ENCODE measurements at regions not wholly inside any gene's neighbourhood (a gene's known extent, or its start where the extent isn't known, plus 50 kb on each side); places are given as distances from the start of the nearest gene placed in this dataset.

- Histone ChIP-seq H3K4me1 (ENCODE audit: control insufficient read depth, insufficient read depth, low read length) (no peaks in the 10 kb centered on the region), H3K36me3 (ENCODE audit: control insufficient read depth, insufficient read depth, low read length, severe bottlenecking) (no peaks in the 10 kb centered on the region), H3K9me3 (ENCODE audit: control insufficient read depth, low read length) (peaks cover 4% of the 10 kb centered on the region), H3K9ac (ENCODE audit: low read length) (no peak overlapping the region), H3K27me3 (replicated peaks; ENCODE audit: control insufficient read depth, insufficient read depth, low read length) (no peaks in the 10 kb centered on the region), H3K4me3 (ENCODE audit: low read length) (no peak overlapping the region)
- DNase-seq (ENCODE audit: low read depth) = no peak
These were observed 175.2 kb upstream of the PBDC1 start for GRCh38 chrX:75997692-75998091.

GRCh38 chrX:76014321-76014720 is 158.5 kb upstream of the PBDC1 start:
- no peaks in the 10 kb centered on the region for H3K36me3 ChIP-seq (ENCODE audit: control insufficient read depth, insufficient read depth, low read length, severe bottlenecking)
- peaks cover 31% of the 10 kb centered on the region for H3K9me3 ChIP-seq (ENCODE audit: control insufficient read depth, low read length)
- no peak overlapping the region for H3K4me3 ChIP-seq (ENCODE audit: low read length)
- H3K4me1 ChIP-seq (ENCODE audit: control insufficient read depth, insufficient read depth, low read length) = no peaks in the 10 kb centered on the region
- DNase-seq (ENCODE audit: low read depth) = no peak
- H3K9ac ChIP-seq (ENCODE audit: low read length) = no peak overlapping the region
- H3K27me3 ChIP-seq (replicated peaks; ENCODE audit: control insufficient read depth, insufficient read depth, low read length) = no peaks in the 10 kb centered on the region

GRCh38 chrX:76026292-76026691 is 146.6 kb upstream of the PBDC1 start:
- Histone ChIP-seq H3K4me3 (ENCODE audit: low read length) (no peak overlapping the region), H3K27me3 (replicated peaks; ENCODE audit: control insufficient read depth, insufficient read depth, low read length) (no peaks in the 10 kb centered on the region), H3K9me3 (ENCODE audit: control insufficient read depth, low read length) (peaks cover 25% of the 10 kb centered on the region), H3K9ac (ENCODE audit: low read length) (no peak overlapping the region), H3K4me1 (ENCODE audit: control insufficient read depth, insufficient read depth, low read length) (no peaks in the 10 kb centered on the region), H3K36me3 (ENCODE audit: control insufficient read depth, insufficient read depth, low read length, severe bottlenecking) (no peaks in the 10 kb centered on the region)
- no peak for DNase-seq (ENCODE audit: low read depth)

- H3K27me3 ChIP-seq (replicated peaks; ENCODE audit: control insufficient read depth, insufficient read depth, low read length) = no peaks in the 10 kb centered on the region
- H3K4me1 ChIP-seq (ENCODE audit: control insufficient read depth, insufficient read depth, low read length) = no peaks in the 10 kb centered on the region
- no peaks in the 10 kb centered on the region for H3K36me3 ChIP-seq (ENCODE audit: control insufficient read depth, insufficient read depth, low read length, severe bottlenecking)
- no peak overlapping the region for H3K9ac ChIP-seq (ENCODE audit: low read length)
- H3K9me3 ChIP-seq (ENCODE audit: control insufficient read depth, low read length) = peaks cover 25% of the 10 kb centered on the region
- DNase-seq (ENCODE audit: low read depth) = no peak
- no peak overlapping the region for H3K4me3 ChIP-seq (ENCODE audit: low read length)
These were observed 146.1 kb upstream of the PBDC1 start for GRCh38 chrX:76026751-76027150.

GRCh38 chrX:76029385-76029784 is 143.5 kb upstream of the PBDC1 start:
- Histone ChIP-seq H3K4me3 (ENCODE audit: low read length) (no peak overlapping the region), H3K9ac (ENCODE audit: low read length) (no peak overlapping the region), H3K9me3 (ENCODE audit: control insufficient read depth, low read length) (peaks cover 25% of the 10 kb centered on the region), H3K27me3 (replicated peaks; ENCODE audit: control insufficient read depth, insufficient read depth, low read length) (no peaks in the 10 kb centered on the region), H3K36me3 (ENCODE audit: control insufficient read depth, insufficient read depth, low read length, severe bottlenecking) (no peaks in the 10 kb centered on the region), H3K4me1 (ENCODE audit: control insufficient read depth, insufficient read depth, low read length) (no peaks in the 10 kb centered on the region)
- DNase-seq (ENCODE audit: low read depth) = no peak

GRCh38 chrX:76064825-76065224 is 108.0 kb upstream of the PBDC1 start:
- Histone ChIP-seq H3K9ac (ENCODE audit: low read length) (no peak overlapping the region), H3K36me3 (ENCODE audit: control insufficient read depth, insufficient read depth, low read length, severe bottlenecking) (no peaks in the 10 kb centered on the region)

GRCh38 chrX:76076124-76076523 is 96.7 kb upstream of the PBDC1 start:
- DNase-seq (ENCODE audit: low read depth) = no peak
- no peak overlapping the region for H3K9ac ChIP-seq (ENCODE audit: low read length)
- no peak overlapping the region for H3K4me3 ChIP-seq (ENCODE audit: low read length)
- H3K27me3 ChIP-seq (replicated peaks; ENCODE audit: control insufficient read depth, insufficient read depth, low read length) = no peaks in the 10 kb centered on the region
- H3K4me1 ChIP-seq (ENCODE audit: control insufficient read depth, insufficient read depth, low read length) = no peaks in the 10 kb centered on the region
- H3K36me3 ChIP-seq (ENCODE audit: control insufficient read depth, insufficient read depth, low read length, severe bottlenecking) = no peaks in the 10 kb centered on the region
- H3K9me3 ChIP-seq (ENCODE audit: control insufficient read depth, low read length) = peaks cover 32% of the 10 kb centered on the region

More at GRCh38 chrX:76064825-76065224, 108.0 kb upstream of the PBDC1 start:
- DNase-seq (ENCODE audit: low read depth) = no peak
- H3K4me1 ChIP-seq (ENCODE audit: control insufficient read depth, insufficient read depth, low read length) = no peaks in the 10 kb centered on the region
- no peak overlapping the region for H3K4me3 ChIP-seq (ENCODE audit: low read length)
- H3K27me3 ChIP-seq (replicated peaks; ENCODE audit: control insufficient read depth, insufficient read depth, low read length) = no peaks in the 10 kb centered on the region
- H3K9me3 ChIP-seq (ENCODE audit: control insufficient read depth, low read length) = peaks cover 61% of the 10 kb centered on the region

GRCh38 chrX:76109654-76110053 is 63.2 kb upstream of the PBDC1 start:
- H3K9ac ChIP-seq (ENCODE audit: low read length) = no peak overlapping the region
- H3K4me3 ChIP-seq (ENCODE audit: low read length) = no peak overlapping the region
- H3K36me3 ChIP-seq (ENCODE audit: control insufficient read depth, insufficient read depth, low read length, severe bottlenecking) = no peaks in the 10 kb centered on the region
- H3K9me3 ChIP-seq (ENCODE audit: control insufficient read depth, low read length) = peaks cover 12% of the 10 kb centered on the region
- peaks cover 5% of the 10 kb centered on the region for H3K27me3 ChIP-seq (replicated peaks; ENCODE audit: control insufficient read depth, insufficient read depth, low read length)
- no peaks in the 10 kb centered on the region for H3K4me1 ChIP-seq (ENCODE audit: control insufficient read depth, insufficient read depth, low read length)
- no peak for DNase-seq (ENCODE audit: low read depth)

Measured in adipocyte (in vitro differentiated cells).